ENCODE measurements at regions not wholly inside any gene's neighbourhood (a gene's known extent, or its start where the extent isn't known, plus 50 kb on each side); places are given as distances from the start of the nearest gene placed in this dataset.

GRCh38 chrX:113956936-113957335 is 627.0 kb upstream of the HTR2C start:
- H3K36me3 ChIP-seq (ENCODE audit: control insufficient read depth in 3 of 3, insufficient read depth in 2 of 3, low read depth in 1 of 3, low read length in 3 of 3), result no peaks in the 10 kb centered on the region
- 76 to 84% (median 83%) methylated on average over 6 of the region's 6 CpGs for WGBS, 3 donors
- no peaks in the 10 kb centered on the region for H3K9me3 ChIP-seq (ENCODE audit: control insufficient read depth in 2 of 2, insufficient read depth in 1 of 2, low read depth in 1 of 2, low read length in 1 of 2)
- FAIRE-seq, result no peak
- H3K27ac ChIP-seq (ENCODE audit: low read depth in 1 of 3, low read length in 2 of 3), result no peak overlapping the region
- no peaks in the 10 kb centered on the region for H3K4me1 ChIP-seq (ENCODE audit: control insufficient read depth in 3 of 3, insufficient read depth in 2 of 3, low read depth in 1 of 3, low read length in 2 of 3)
- no peaks in the 10 kb centered on the region for H3K27me3 ChIP-seq (ENCODE audit: control insufficient read depth in 3 of 3, insufficient read depth in 3 of 3, low read length in 3 of 3)
- H3K4me3 ChIP-seq (ENCODE audit: low read depth in 1 of 3, low read length in 3 of 3), result no peak overlapping the region
- DNase-seq, result no peak

DNA sequence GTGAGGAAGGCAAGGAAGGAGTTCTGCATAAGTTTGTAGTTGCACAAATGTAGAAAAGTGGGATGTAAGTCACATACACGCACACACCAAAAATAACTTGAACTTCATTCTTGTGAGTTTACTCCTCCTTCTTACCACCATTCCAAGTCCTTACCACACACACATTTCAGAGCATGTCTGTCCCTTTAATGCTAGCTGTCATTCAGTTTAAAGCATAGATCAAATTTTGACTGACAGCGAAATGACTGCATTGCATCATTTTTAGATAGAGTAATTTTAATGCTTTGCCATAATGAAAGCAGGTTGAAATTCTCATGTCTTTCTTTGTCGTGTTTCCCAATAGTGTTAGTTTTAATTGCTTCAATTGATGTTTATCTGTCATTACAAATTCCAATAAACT is 629.6 kb upstream of the HTR2C start:
- WGBS, 3 donors, result 79 to 86% (median 85%) methylated on average over 3 of the region's 3 CpGs
- Histone ChIP-seq H3K27me3 (ENCODE audit: control insufficient read depth in 3 of 3, insufficient read depth in 3 of 3, low read length in 3 of 3) (no peaks in the 10 kb centered on the region), H3K9me3 (ENCODE audit: control insufficient read depth in 2 of 2, insufficient read depth in 1 of 2, low read depth in 1 of 2, low read length in 1 of 2) (no peaks in the 10 kb centered on the region), H3K27ac (ENCODE audit: low read depth in 1 of 3, low read length in 2 of 3) (no peak overlapping the region), H3K36me3 (ENCODE audit: control insufficient read depth in 3 of 3, insufficient read depth in 2 of 3, low read depth in 1 of 3, low read length in 3 of 3) (no peaks in the 10 kb centered on the region), H3K4me1 (ENCODE audit: control insufficient read depth in 3 of 3, insufficient read depth in 2 of 3, low read depth in 1 of 3, low read length in 2 of 3) (no peaks in the 10 kb centered on the region), H3K4me3 (ENCODE audit: low read depth in 1 of 3, low read length in 3 of 3) (no peak overlapping the region)
- DNase-seq (no peak), FAIRE-seq (no peak)

DNA sequence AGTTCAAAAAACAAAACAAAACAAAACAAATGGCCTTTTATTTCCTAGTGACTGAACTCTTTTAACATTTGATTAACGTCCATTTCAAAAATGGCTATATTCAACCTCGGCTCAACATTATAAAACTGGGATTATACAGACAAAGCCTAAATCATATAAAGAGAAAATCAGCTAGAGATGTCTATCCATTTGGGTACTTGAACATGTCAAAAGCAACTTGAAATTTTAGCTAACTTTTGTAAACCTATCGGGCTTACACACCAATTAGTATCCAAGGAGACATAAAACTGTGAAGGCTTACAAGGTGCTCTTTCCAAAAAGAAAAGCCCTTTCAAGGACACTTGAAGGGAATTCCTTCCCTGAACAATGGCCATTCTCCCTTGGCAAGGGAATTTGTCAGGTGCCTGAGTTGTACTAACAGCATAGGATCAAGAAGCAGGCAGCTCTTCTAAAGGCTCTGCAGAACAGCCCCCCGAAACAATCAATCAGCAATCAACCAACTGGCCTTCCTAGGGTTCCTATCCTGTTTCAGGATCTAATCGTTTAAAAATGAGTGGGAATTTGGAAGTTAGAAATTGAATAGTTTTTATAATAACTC is 633.7 kb upstream of the HTR2C start:
- DNase-seq, result no peak
- no peak overlapping the region for H3K4me3 ChIP-seq (ENCODE audit: low read depth in 1 of 3, low read length in 3 of 3)
- no peaks in the 10 kb centered on the region for H3K9me3 ChIP-seq (ENCODE audit: control insufficient read depth in 2 of 2, insufficient read depth in 1 of 2, low read depth in 1 of 2, low read length in 1 of 2)
- WGBS, 3 donors, result 61 to 77% (median 65%) methylated on average over 5 of the region's 5 CpGs
- no peaks in the 10 kb centered on the region for H3K27me3 ChIP-seq (ENCODE audit: control insufficient read depth in 3 of 3, insufficient read depth in 3 of 3, low read length in 3 of 3)
- H3K36me3 ChIP-seq (ENCODE audit: control insufficient read depth in 3 of 3, insufficient read depth in 2 of 3, low read depth in 1 of 3, low read length in 3 of 3), result no peaks in the 10 kb centered on the region
- FAIRE-seq, result no peak
- H3K27ac ChIP-seq (ENCODE audit: low read depth in 1 of 3, low read length in 2 of 3), result no peak overlapping the region
- no peaks in the 10 kb centered on the region for H3K4me1 ChIP-seq (ENCODE audit: control insufficient read depth in 3 of 3, insufficient read depth in 2 of 3, low read depth in 1 of 3, low read length in 2 of 3)

DNA sequence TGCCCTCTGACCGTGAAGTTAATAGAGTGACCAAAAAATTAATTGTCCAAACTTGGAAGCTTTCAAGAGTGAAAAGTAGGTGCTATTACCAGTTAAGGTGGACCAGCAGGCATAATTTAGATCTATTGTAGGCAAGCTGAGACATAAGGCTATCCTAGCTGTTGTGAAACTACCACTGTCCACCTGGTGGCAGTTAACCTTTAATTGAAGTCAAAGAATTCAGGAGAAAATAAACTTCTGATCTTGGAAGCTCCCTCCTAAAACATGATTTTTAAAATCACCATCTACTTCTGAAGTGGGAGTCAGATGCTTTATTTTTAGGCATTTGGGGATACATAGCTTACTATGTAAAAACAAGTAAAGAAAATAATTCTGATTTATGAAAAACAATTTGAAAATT is 636.3 kb upstream of the HTR2C start:
- H3K4me1 ChIP-seq (ENCODE audit: control insufficient read depth in 3 of 3, insufficient read depth in 2 of 3, low read depth in 1 of 3, low read length in 2 of 3), result no peaks in the 10 kb centered on the region
- H3K4me3 ChIP-seq (ENCODE audit: low read depth in 1 of 3, low read length in 3 of 3), result no peak overlapping the region
- no peaks in the 10 kb centered on the region for H3K9me3 ChIP-seq (ENCODE audit: control insufficient read depth in 2 of 2, insufficient read depth in 1 of 2, low read depth in 1 of 2, low read length in 1 of 2)
- WGBS, 3 donors, result 50 to 79% (median 63%) methylated on average over 1 of the region's 1 CpG
- no peaks in the 10 kb centered on the region for H3K36me3 ChIP-seq (ENCODE audit: control insufficient read depth in 3 of 3, insufficient read depth in 2 of 3, low read depth in 1 of 3, low read length in 3 of 3)
- FAIRE-seq (no peak), DNase-seq (no peak)
- H3K27ac ChIP-seq (ENCODE audit: low read depth in 1 of 3, low read length in 2 of 3), result no peak overlapping the region
- H3K27me3 ChIP-seq (ENCODE audit: control insufficient read depth in 3 of 3, insufficient read depth in 3 of 3, low read length in 3 of 3), result no peaks in the 10 kb centered on the region

- 43 to 53% (median 45%) methylated on average over 2 of the region's 2 CpGs for WGBS, 3 donors
These were observed 648.4 kb upstream of the HTR2C start for GRCh38 chrX:113935518-113935917.

GRCh38 chrX:113933931-113934330 is 650.0 kb upstream of the HTR2C start:
- no peaks in the 10 kb centered on the region for H3K27me3 ChIP-seq (ENCODE audit: control insufficient read depth in 3 of 3, insufficient read depth in 3 of 3, low read length in 3 of 3)
- DNase-seq, result no peak
- no peak overlapping the region for H3K4me3 ChIP-seq (ENCODE audit: low read depth in 1 of 3, low read length in 3 of 3)
- H3K9me3 ChIP-seq (ENCODE audit: control insufficient read depth in 2 of 2, insufficient read depth in 1 of 2, low read depth in 1 of 2, low read length in 1 of 2), result no peaks in the 10 kb centered on the region
- no peaks in the 10 kb centered on the region for H3K36me3 ChIP-seq (ENCODE audit: control insufficient read depth in 3 of 3, insufficient read depth in 2 of 3, low read depth in 1 of 3, low read length in 3 of 3)
- H3K4me1 ChIP-seq (ENCODE audit: control insufficient read depth in 3 of 3, insufficient read depth in 2 of 3, low read depth in 1 of 3, low read length in 2 of 3), result no peaks in the 10 kb centered on the region
- no peak for FAIRE-seq
- H3K27ac ChIP-seq (ENCODE audit: low read depth in 1 of 3, low read length in 2 of 3), result no peak overlapping the region

More at GRCh38 chrX:113935518-113935917, 648.4 kb upstream of the HTR2C start:
- Histone ChIP-seq H3K27ac (ENCODE audit: low read depth in 1 of 3, low read length in 2 of 3) (no peak overlapping the region), H3K9me3 (ENCODE audit: control insufficient read depth in 2 of 2, insufficient read depth in 1 of 2, low read depth in 1 of 2, low read length in 1 of 2) (no peaks in the 10 kb centered on the region), H3K4me3 (ENCODE audit: low read depth in 1 of 3, low read length in 3 of 3) (no peak overlapping the region), H3K27me3 (ENCODE audit: control insufficient read depth in 3 of 3, insufficient read depth in 3 of 3, low read length in 3 of 3) (no peaks in the 10 kb centered on the region), H3K36me3 (ENCODE audit: control insufficient read depth in 3 of 3, insufficient read depth in 2 of 3, low read depth in 1 of 3, low read length in 3 of 3) (no peaks in the 10 kb centered on the region), H3K4me1 (ENCODE audit: control insufficient read depth in 3 of 3, insufficient read depth in 2 of 3, low read depth in 1 of 3, low read length in 2 of 3) (no peaks in the 10 kb centered on the region)
- FAIRE-seq (no peak), DNase-seq (no peak)

GRCh38 chrX:113929004-113929403 is 654.9 kb upstream of the HTR2C start:
- Histone ChIP-seq H3K36me3 (ENCODE audit: control insufficient read depth in 3 of 3, insufficient read depth in 2 of 3, low read depth in 1 of 3, low read length in 3 of 3) (no peaks in the 10 kb centered on the region), H3K27ac (ENCODE audit: low read depth in 1 of 3, low read length in 2 of 3) (no peak overlapping the region), H3K4me3 (ENCODE audit: low read depth in 1 of 3, low read length in 3 of 3) (no peak overlapping the region), H3K4me1 (ENCODE audit: control insufficient read depth in 3 of 3, insufficient read depth in 2 of 3, low read depth in 1 of 3, low read length in 2 of 3) (no peaks in the 10 kb centered on the region), H3K27me3 (ENCODE audit: control insufficient read depth in 3 of 3, insufficient read depth in 3 of 3, low read length in 3 of 3) (no peaks in the 10 kb centered on the region), H3K9me3 (ENCODE audit: control insufficient read depth in 2 of 2, insufficient read depth in 1 of 2, low read depth in 1 of 2, low read length in 1 of 2) (no peaks in the 10 kb centered on the region)
- WGBS, 3 donors, result 37 to 62% (median 46%) methylated on average over 3 of the region's 3 CpGs
- peak; percentile 0 to 23 for DNase-seq
- no peak for FAIRE-seq

GRCh38 chrX:113920661-113921060 is 663.2 kb upstream of the HTR2C start:
- WGBS, 3 donors, result 47 to 66% (median 52%) methylated on average over 4 of the region's 4 CpGs
- H3K27me3 ChIP-seq (ENCODE audit: control insufficient read depth in 3 of 3, insufficient read depth in 3 of 3, low read length in 3 of 3), result no peaks in the 10 kb centered on the region
- H3K9me3 ChIP-seq (ENCODE audit: control insufficient read depth in 2 of 2, insufficient read depth in 1 of 2, low read depth in 1 of 2, low read length in 1 of 2), result no peaks in the 10 kb centered on the region
- no peak for DNase-seq
- no peaks in the 10 kb centered on the region for H3K4me1 ChIP-seq (ENCODE audit: control insufficient read depth in 3 of 3, insufficient read depth in 2 of 3, low read depth in 1 of 3, low read length in 2 of 3)
- H3K4me3 ChIP-seq (ENCODE audit: low read depth in 1 of 3, low read length in 3 of 3), result no peak overlapping the region
- no peak for FAIRE-seq
- no peak overlapping the region for H3K27ac ChIP-seq (ENCODE audit: low read depth in 1 of 3, low read length in 2 of 3)
- no peaks in the 10 kb centered on the region for H3K36me3 ChIP-seq (ENCODE audit: control insufficient read depth in 3 of 3, insufficient read depth in 2 of 3, low read depth in 1 of 3, low read length in 3 of 3)

DNA sequence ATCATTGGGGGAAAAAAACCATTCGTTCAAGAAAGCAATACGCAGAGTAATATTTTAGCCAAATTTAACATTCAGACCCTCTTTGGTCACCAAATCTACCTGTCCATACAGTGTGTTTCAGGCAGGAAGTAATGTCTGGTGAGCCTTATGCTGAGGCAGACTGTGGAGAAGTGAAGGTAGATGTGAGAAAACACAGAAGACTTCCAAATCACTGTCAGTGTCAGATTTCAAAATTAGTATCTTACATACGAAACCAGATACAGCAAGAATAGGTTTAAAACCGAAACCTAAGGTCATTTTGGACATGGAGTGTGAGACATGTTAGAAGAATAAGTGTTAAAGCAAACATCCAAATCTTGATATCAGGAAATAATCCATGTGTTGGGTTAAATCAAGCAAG is 664.5 kb upstream of the HTR2C start:
- no peak overlapping the region for H3K4me3 ChIP-seq (ENCODE audit: low read depth in 1 of 3, low read length in 3 of 3)
- 63 to 75% (median 71%) methylated on average over 4 of the region's 4 CpGs for WGBS, 3 donors
- H3K27me3 ChIP-seq (ENCODE audit: control insufficient read depth in 3 of 3, insufficient read depth in 3 of 3, low read length in 3 of 3), result no peaks in the 10 kb centered on the region
- H3K4me1 ChIP-seq (ENCODE audit: control insufficient read depth in 3 of 3, insufficient read depth in 2 of 3, low read depth in 1 of 3, low read length in 2 of 3), result no peaks in the 10 kb centered on the region
- FAIRE-seq, result no peak
- no peak for DNase-seq
- H3K27ac ChIP-seq (ENCODE audit: low read depth in 1 of 3, low read length in 2 of 3), result no peak overlapping the region
- no peaks in the 10 kb centered on the region for H3K9me3 ChIP-seq (ENCODE audit: control insufficient read depth in 2 of 2, insufficient read depth in 1 of 2, low read depth in 1 of 2, low read length in 1 of 2)
- H3K36me3 ChIP-seq (ENCODE audit: control insufficient read depth in 3 of 3, insufficient read depth in 2 of 3, low read depth in 1 of 3, low read length in 3 of 3), result no peaks in the 10 kb centered on the region
